Liver (tissue), 8 donors: ENCODE measurements at regions not wholly inside any gene's neighbourhood (a gene's known extent, or its start where the extent isn't known, plus 50 kb on each side); places are given as distances from the start of the nearest gene placed in this dataset.

Experiments
- DNase-seq: peaks from one replicate; pipeline ENCODE4 v3.0.0-alpha.2; 2017; ENCODE audit warnings: low spot score
- H3K27ac ChIP-seq, 2 donors: one replicate each; pipeline ENCODE4 v1.7.0; 2013; ENCODE audit warnings: inconsistent platforms in 2 of 2, low read length in 2 of 2, control low read depth in 1 of 2, low read depth in 1 of 2, mild to moderate bottlenecking in 1 of 2
- H3K27me3 ChIP-seq, 4 donors: one replicate each; pipeline versions ENCODE4 v1.6.1 to v1.7.0; 2013; ENCODE audit warnings: low read length in 3 of 4, inconsistent platforms in 1 of 4, mild to moderate bottlenecking in 1 of 4, moderate library complexity in 1 of 4; ENCODE audit not compliant: control insufficient read depth in 4 of 4, insufficient read depth in 4 of 4
- H3K36me3 ChIP-seq, 4 donors: one replicate each; pipeline versions ENCODE4 v1.6.1 to v1.7.0; 2013; ENCODE audit warnings: low read length in 3 of 4, mild to moderate bottlenecking in 3 of 4, low read depth in 1 of 4, moderate library complexity in 1 of 4; ENCODE audit not compliant: control insufficient read depth in 4 of 4, insufficient read depth in 3 of 4
- H3K4me1 ChIP-seq, 4 donors: one replicate each; pipeline versions ENCODE4 v1.6.1 to v1.7.0; 2013; ENCODE audit warnings: low read length in 3 of 4, mild to moderate bottlenecking in 3 of 4, moderate library complexity in 1 of 4; ENCODE audit not compliant: control insufficient read depth in 4 of 4, insufficient read depth in 4 of 4
- H3K4me3 ChIP-seq, 3 donors: one replicate each; pipeline versions ENCODE4 v1.6.1 to v1.7.0; 2013; ENCODE audit warnings: low read length in 3 of 3, control low read depth in 1 of 3, low read depth in 1 of 3, mild to moderate bottlenecking in 1 of 3
- H3K9ac ChIP-seq, 2 donors: one replicate each; pipeline ENCODE4 v1.7.0; 2013; ENCODE audit warnings: low read length in 2 of 2, mild to moderate bottlenecking in 2 of 2, moderate library complexity in 2 of 2, control low read depth in 1 of 2, low read depth in 1 of 2
- H3K9me3 ChIP-seq, 4 donors: one replicate each; pipeline versions ENCODE4 v1.6.1 to v1.7.0; 2013; ENCODE audit warnings: low read length in 3 of 4; ENCODE audit not compliant: control insufficient read depth in 4 of 4
- EGR1 ChIP-seq, 2 donors: IDR thresholded peaks; 2 replicates each; pipeline ENCODE4 v1.6.1; 2016 to 2018; ENCODE audit warnings: antibody characterized with exemption in 2 of 2, low read depth in 2 of 2
- FOXA1 ChIP-seq: IDR thresholded peaks from 2 replicates; pipeline ENCODE4 v1.6.1; 2016; ENCODE audit warnings: antibody characterized with exemption
- FOXA2 ChIP-seq: IDR thresholded peaks from 2 replicates; pipeline ENCODE4 v1.6.1; 2016; ENCODE audit warnings: antibody characterized with exemption
- GABPA ChIP-seq, 2 donors: IDR thresholded peaks in 1 of 2; conservative IDR thresholded peaks in 1 of 2; 2 replicates each; pipeline ENCODE4 v1.6.1; 2016; ENCODE audit warnings: antibody characterized with exemption in 2 of 2, mild to moderate bottlenecking in 1 of 2, moderate library complexity in 1 of 2
- HNF4A ChIP-seq, 2 donors: conservative IDR thresholded peaks; 2 replicates each; pipeline ENCODE4 v1.6.1; 2016; ENCODE audit warnings: antibody characterized with exemption in 2 of 2, mild to moderate bottlenecking in 2 of 2
- HNF4G ChIP-seq: IDR thresholded peaks from 2 replicates; pipeline ENCODE4 v1.6.1; 2016; ENCODE audit warnings: antibody characterized with exemption
- JUND ChIP-seq, 2 donors: IDR thresholded peaks; 2 replicates each; pipeline ENCODE4 v1.6.1; 2016; ENCODE audit warnings: antibody characterized with exemption in 2 of 2
- NR2F2 ChIP-seq: IDR thresholded peaks from 2 replicates; pipeline ENCODE4 v1.6.1; 2016; ENCODE audit warnings: antibody characterized with exemption
- RAD21 ChIP-seq, 2 donors: IDR thresholded peaks; 2 replicates each; pipeline ENCODE4 v1.6.1; 2016; ENCODE audit warnings: antibody characterized with exemption in 2 of 2, mild to moderate bottlenecking in 2 of 2
- RXRA ChIP-seq, 2 donors: IDR thresholded peaks; 2 replicates each; pipeline ENCODE4 v1.6.1; 2017 to 2018; ENCODE audit warnings: antibody characterized with exemption in 2 of 2, mild to moderate bottlenecking in 1 of 2
- SP1 ChIP-seq: IDR thresholded peaks from 2 replicates; pipeline ENCODE4 v1.6.1; 2018; ENCODE audit warnings: antibody characterized with exemption, mild to moderate bottlenecking
- TAF1 ChIP-seq: conservative IDR thresholded peaks from 2 replicates; pipeline ENCODE4 v1.6.1; 2016; ENCODE audit warnings: antibody characterized with exemption, mild to moderate bottlenecking
- YY1 ChIP-seq: IDR thresholded peaks from 2 replicates; pipeline ENCODE4 v1.6.1; 2016; ENCODE audit warnings: antibody characterized with exemption, mild to moderate bottlenecking
- WGBS: extraction: QIAGEN DNeasy Blood & Tissue Kit; methylation state at CpG from one replicate; pipeline ENCODE4 v1.1.7; 2013; 5-methylcytosine and 5-hydroxymethylcytosine counted together
- TF ChIP-seq, protein P1 (sequence below): IDR thresholded peaks from 2 replicates; pipeline ENCODE4 v1.6.1; 2016; ENCODE audit warnings: antibody characterized with exemption
- TF ChIP-seq, protein P2 (sequence below): IDR thresholded peaks from 2 replicates; pipeline ENCODE4 v1.6.1; 2016; ENCODE audit warnings: antibody characterized with exemption
- TF ChIP-seq, protein P3 (sequence below): IDR thresholded peaks from 2 replicates; pipeline ENCODE4 v1.6.1; 2016; ENCODE audit warnings: antibody characterized with exemption
- TF ChIP-seq, protein P4 (sequence below): fragments of 150-350 bp; IDR thresholded peaks from 2 replicates; pipeline ENCODE4 v1.5.1; 2017; ENCODE audit warnings: improper control_type of control experiment, low read depth, low read length; ENCODE audit not compliant: missing input control
- TF ChIP-seq, protein P5 (sequence below): IDR thresholded peaks from 2 replicates; pipeline ENCODE4 v1.6.1; 2016; ENCODE audit warnings: antibody characterized with exemption, mild to moderate bottlenecking
- donor health status: healthy.
- donor health status: healthy.
- donor health status: healthy.
- donor health status: healthy.
- donor health status: healthy.

DNA sequence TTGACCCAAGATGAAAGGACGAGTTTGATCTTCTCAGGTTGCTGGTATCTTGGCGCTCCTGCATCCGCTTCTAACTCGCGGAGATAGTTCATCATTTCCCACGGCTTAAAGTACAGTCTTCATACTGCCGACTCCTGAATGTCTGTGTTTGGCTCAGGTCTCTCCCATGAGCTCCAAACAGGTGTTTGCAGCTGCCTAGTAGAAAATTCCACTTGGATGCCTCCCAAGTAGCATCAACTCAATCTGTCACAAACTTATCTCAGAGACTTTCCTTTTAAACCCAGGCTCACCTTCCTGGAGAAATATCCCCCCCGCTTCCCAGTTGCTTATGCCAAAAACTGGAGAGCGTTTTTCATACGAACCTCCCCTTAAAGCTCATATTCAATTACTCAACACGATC is 986.5 kb downstream of the TBC1D22A start:
- TF ChIP-seq, protein P1, sequence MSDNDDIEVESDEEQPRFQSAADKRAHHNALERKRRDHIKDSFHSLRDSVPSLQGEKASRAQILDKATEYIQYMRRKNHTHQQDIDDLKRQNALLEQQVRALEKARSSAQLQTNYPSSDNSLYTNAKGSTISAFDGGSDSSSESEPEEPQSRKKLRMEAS = no peak
- TF ChIP-seq, protein P2, sequence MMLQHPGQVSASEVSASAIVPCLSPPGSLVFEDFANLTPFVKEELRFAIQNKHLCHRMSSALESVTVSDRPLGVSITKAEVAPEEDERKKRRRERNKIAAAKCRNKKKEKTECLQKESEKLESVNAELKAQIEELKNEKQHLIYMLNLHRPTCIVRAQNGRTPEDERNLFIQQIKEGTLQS = no peak
- no peak for TF ChIP-seq RAD21 (IDR thresholded peaks at IDR 0.05)
- no peak for TF ChIP-seq EGR1 (IDR thresholded peaks at IDR 0.05; ENCODE audit: low read depth in 2 of 2)
- TF ChIP-seq TAF1 = no peak
- TF ChIP-seq, protein P3, sequence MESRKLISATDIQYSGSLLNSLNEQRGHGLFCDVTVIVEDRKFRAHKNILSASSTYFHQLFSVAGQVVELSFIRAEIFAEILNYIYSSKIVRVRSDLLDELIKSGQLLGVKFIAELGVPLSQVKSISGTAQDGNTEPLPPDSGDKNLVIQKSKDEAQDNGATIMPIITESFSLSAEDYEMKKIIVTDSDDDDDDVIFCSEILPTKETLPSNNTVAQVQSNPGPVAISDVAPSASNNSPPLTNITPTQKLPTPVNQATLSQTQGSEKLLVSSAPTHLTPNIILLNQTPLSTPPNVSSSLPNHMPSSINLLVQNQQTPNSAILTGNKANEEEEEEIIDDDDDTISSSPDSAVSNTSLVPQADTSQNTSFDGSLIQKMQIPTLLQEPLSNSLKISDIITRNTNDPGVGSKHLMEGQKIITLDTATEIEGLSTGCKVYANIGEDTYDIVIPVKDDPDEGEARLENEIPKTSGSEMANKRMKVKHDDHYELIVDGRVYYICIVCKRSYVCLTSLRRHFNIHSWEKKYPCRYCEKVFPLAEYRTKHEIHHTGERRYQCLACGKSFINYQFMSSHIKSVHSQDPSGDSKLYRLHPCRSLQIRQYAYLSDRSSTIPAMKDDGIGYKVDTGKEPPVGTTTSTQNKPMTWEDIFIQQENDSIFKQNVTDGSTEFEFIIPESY = no peak
- TF ChIP-seq HNF4A (conservative IDR thresholded peaks at IDR 0.05) = no peak
- no peak for TF ChIP-seq GABPA (IDR thresholded peaks at IDR 0.05 in 1 of 2, conservative IDR thresholded peaks at IDR 0.05 in 1 of 2)
- TF ChIP-seq RXRA (IDR thresholded peaks at IDR 0.05) = no peak
- no peak for TF ChIP-seq FOXA1
- no peak for TF ChIP-seq NR2F2
- no peak for TF ChIP-seq JUND (IDR thresholded peaks at IDR 0.05)
- TF ChIP-seq HNF4G = no peak
- no peak for TF ChIP-seq YY1
- TF ChIP-seq, protein P4, sequence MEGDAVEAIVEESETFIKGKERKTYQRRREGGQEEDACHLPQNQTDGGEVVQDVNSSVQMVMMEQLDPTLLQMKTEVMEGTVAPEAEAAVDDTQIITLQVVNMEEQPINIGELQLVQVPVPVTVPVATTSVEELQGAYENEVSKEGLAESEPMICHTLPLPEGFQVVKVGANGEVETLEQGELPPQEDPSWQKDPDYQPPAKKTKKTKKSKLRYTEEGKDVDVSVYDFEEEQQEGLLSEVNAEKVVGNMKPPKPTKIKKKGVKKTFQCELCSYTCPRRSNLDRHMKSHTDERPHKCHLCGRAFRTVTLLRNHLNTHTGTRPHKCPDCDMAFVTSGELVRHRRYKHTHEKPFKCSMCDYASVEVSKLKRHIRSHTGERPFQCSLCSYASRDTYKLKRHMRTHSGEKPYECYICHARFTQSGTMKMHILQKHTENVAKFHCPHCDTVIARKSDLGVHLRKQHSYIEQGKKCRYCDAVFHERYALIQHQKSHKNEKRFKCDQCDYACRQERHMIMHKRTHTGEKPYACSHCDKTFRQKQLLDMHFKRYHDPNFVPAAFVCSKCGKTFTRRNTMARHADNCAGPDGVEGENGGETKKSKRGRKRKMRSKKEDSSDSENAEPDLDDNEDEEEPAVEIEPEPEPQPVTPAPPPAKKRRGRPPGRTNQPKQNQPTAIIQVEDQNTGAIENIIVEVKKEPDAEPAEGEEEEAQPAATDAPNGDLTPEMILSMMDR = no peak
- TF ChIP-seq, protein P5, sequence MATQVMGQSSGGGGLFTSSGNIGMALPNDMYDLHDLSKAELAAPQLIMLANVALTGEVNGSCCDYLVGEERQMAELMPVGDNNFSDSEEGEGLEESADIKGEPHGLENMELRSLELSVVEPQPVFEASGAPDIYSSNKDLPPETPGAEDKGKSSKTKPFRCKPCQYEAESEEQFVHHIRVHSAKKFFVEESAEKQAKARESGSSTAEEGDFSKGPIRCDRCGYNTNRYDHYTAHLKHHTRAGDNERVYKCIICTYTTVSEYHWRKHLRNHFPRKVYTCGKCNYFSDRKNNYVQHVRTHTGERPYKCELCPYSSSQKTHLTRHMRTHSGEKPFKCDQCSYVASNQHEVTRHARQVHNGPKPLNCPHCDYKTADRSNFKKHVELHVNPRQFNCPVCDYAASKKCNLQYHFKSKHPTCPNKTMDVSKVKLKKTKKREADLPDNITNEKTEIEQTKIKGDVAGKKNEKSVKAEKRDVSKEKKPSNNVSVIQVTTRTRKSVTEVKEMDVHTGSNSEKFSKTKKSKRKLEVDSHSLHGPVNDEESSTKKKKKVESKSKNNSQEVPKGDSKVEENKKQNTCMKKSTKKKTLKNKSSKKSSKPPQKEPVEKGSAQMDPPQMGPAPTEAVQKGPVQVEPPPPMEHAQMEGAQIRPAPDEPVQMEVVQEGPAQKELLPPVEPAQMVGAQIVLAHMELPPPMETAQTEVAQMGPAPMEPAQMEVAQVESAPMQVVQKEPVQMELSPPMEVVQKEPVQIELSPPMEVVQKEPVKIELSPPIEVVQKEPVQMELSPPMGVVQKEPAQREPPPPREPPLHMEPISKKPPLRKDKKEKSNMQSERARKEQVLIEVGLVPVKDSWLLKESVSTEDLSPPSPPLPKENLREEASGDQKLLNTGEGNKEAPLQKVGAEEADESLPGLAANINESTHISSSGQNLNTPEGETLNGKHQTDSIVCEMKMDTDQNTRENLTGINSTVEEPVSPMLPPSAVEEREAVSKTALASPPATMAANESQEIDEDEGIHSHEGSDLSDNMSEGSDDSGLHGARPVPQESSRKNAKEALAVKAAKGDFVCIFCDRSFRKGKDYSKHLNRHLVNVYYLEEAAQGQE = no peak
- no peak for TF ChIP-seq FOXA2
- no peak for DNase-seq
- no peaks in the 10 kb centered on the region for H3K9me3 ChIP-seq
- H3K4me1 ChIP-seq = no peaks in the 10 kb centered on the region
- no peaks in the 10 kb centered on the region for H3K36me3 ChIP-seq
- no peak overlapping the region for H3K27ac ChIP-seq
- H3K4me3 ChIP-seq = no peak overlapping the region
- H3K27me3 ChIP-seq = peaks cover 0 to 12% (median 0%) of the 10 kb centered on the region in 4 donors
- 71% methylated on average over 11 of the region's 11 CpGs for WGBS
- no peak overlapping the region for H3K9ac ChIP-seq

DNA sequence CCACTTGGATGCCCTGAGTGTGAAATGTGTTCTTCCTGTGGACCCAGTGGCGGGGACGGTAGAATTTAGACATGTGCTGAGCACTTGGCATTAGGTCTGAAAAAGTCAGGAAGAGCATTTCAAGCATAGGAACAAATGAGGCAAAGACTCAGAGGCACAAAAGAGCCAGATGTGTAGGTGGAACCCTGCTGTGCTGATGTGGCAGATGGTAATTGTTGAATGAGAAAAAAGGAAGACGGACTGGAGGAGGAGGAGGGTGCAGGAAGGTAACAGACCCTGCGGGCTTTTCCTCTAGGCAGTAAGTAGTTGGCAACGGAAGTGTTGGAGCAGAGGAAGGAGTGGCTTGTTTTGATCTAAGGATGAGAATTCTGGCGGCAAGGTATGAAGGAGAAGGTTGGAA is 985.8 kb downstream of the TBC1D22A start:
- H3K9me3 ChIP-seq = no peaks in the 10 kb centered on the region
- H3K9ac ChIP-seq = no peak overlapping the region
- no peak for DNase-seq
- peaks cover 0 to 9% (median 0%) of the 10 kb centered on the region in 4 donors for H3K27me3 ChIP-seq
- 53% methylated on average over 6 of the region's 6 CpGs for WGBS
- H3K4me1 ChIP-seq = no peaks in the 10 kb centered on the region
- TF ChIP-seq GABPA (IDR thresholded peaks at IDR 0.05 in 1 of 2, conservative IDR thresholded peaks at IDR 0.05 in 1 of 2) (no peak), FOXA2 (no peak), SP1 (no peak), NR2F2 (no peak)
- TF ChIP-seq, protein P3 = no peak
- TF ChIP-seq, protein P2 = no peak
- no peak overlapping the region for H3K4me3 ChIP-seq
- no peaks in the 10 kb centered on the region for H3K36me3 ChIP-seq
- H3K27ac ChIP-seq = no peak overlapping the region
